Esophagus muscularis mucosa (tissue), 4 donors: ENCODE measurements at regions not wholly inside any gene's neighbourhood (a gene's known extent, or its start where the extent isn't known, plus 50 kb on each side); places are given as distances from the start of the nearest gene placed in this dataset.

Experiments used
- EP300 ChIP-seq: sonication (generic); formaldehyde crosslinking; IDR thresholded peaks from one replicate; pipeline ENCODE4 v1.6.1; 2017; ENCODE audit warnings: antibody characterized with exemption
- POLR2A ChIP-seq: fragments of 450-650 bp; IDR thresholded peaks from one replicate; pipeline ENCODE4 v1.6.1; 2017; ENCODE audit warnings: antibody characterized with exemption, moderate library complexity, mild to moderate bottlenecking, low read depth
- POLR2AphosphoS5 ChIP-seq, 2 donors: sonication (generic); formaldehyde crosslinking; IDR thresholded peaks; one replicate each; pipeline ENCODE4 v1.6.1; 2017; ENCODE audit warnings: antibody characterized with exemption in 2 of 2
- TF ChIP-seq, protein P1 (sequence below), 3 experiments: fragments of 200-600 bp in 2 of 3; fragments of 450-650 bp in 1 of 3; sonication (generic) in 2 of 3; IDR thresholded peaks; one replicate each; pipeline ENCODE4 v1.5.1; 2017 to 2019; ENCODE audit warnings: antibody characterized with exemption in 3 of 3, mild to moderate bottlenecking in 2 of 3, moderate library complexity in 1 of 3

DNA sequence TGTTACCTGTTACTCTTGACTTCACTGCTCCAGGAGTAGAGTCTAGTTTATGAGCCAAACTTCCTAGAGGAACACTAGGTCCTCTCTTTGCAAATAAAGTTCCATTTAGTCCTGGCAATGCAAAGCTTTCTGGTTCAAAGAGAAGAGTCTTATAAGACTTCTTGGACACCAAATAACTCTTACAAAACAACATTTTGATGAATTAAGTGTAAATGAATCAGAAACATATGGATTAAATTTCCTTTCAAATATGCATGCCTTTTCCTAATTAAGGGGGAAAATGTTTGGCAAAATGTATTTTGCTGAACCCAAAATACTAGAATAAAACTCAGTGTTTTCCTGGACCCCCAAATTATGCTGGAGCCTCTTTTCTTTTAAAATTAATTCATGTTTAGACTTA is 388.0 kb downstream of the FGF10 start:
- TF ChIP-seq, protein P1, sequence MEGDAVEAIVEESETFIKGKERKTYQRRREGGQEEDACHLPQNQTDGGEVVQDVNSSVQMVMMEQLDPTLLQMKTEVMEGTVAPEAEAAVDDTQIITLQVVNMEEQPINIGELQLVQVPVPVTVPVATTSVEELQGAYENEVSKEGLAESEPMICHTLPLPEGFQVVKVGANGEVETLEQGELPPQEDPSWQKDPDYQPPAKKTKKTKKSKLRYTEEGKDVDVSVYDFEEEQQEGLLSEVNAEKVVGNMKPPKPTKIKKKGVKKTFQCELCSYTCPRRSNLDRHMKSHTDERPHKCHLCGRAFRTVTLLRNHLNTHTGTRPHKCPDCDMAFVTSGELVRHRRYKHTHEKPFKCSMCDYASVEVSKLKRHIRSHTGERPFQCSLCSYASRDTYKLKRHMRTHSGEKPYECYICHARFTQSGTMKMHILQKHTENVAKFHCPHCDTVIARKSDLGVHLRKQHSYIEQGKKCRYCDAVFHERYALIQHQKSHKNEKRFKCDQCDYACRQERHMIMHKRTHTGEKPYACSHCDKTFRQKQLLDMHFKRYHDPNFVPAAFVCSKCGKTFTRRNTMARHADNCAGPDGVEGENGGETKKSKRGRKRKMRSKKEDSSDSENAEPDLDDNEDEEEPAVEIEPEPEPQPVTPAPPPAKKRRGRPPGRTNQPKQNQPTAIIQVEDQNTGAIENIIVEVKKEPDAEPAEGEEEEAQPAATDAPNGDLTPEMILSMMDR (IDR thresholded peaks at IDR 0.05): no peak
- TF ChIP-seq POLR2AphosphoS5 (IDR thresholded peaks at IDR 0.05): no peak
- no peak for TF ChIP-seq POLR2A
- TF ChIP-seq EP300: no peak
